ENCODE measurements at regions not wholly inside any gene's neighbourhood (a gene's known extent, or its start where the extent isn't known, plus 50 kb on each side); places are given as distances from the start of the nearest gene placed in this dataset.
"Not testable (repeated sequence)": the region's sequence is repeated elsewhere in the genome, so short reads cannot be mapped to it uniquely, and the experiment has no call there.

- DNase-seq = no peak
Measured at GRCh38 chr1:60802884-60803283, 279.5 kb upstream of the NFIA start.

- DNase-seq = no peak
Measured at GRCh38 chr1:60797351-60797750, 285.0 kb upstream of the NFIA start.

- no peak for DNase-seq
Measured at GRCh38 chr1:60791226-60791625, 291.1 kb upstream of the NFIA start.

- DNase-seq = not testable (repeated sequence)
Measured at GRCh38 chr1:60773099-60773498, 309.3 kb upstream of the NFIA start.

- no peak for DNase-seq
Measured at GRCh38 chr1:60769082-60769481, 313.3 kb upstream of the NFIA start.

- DNase-seq = peak; percentile 18 to 27
Measured at GRCh38 chr1:60765204-60765603, 317.2 kb upstream of the NFIA start.

GRCh38 chr1:60764489-60764888, 317.9 kb upstream of the NFIA start:
- no peak for DNase-seq

GRCh38 chr1:60763741-60764140, 318.6 kb upstream of the NFIA start:
- no peak for DNase-seq

GRCh38 chr1:60762911-60763310, 319.4 kb upstream of the NFIA start:
- DNase-seq = no peak

GRCh38 chr1:60762176-60762575, 320.2 kb upstream of the NFIA start:
- no peak for DNase-seq

- no peak for DNase-seq
Measured at GRCh38 chr1:60759291-60759690, 323.1 kb upstream of the NFIA start.

- no peak for DNase-seq
Measured at GRCh38 chr1:60757485-60757884, 324.9 kb upstream of the NFIA start.

- DNase-seq = peak in 1 of 2 experiments; percentile 36
Measured at GRCh38 chr1:60753036-60753900, 329.1 kb upstream of the NFIA start.

- no peak for DNase-seq
Measured at GRCh38 chr1:60751306-60751705, 331.1 kb upstream of the NFIA start.

GRCh38 chr1:60747353-60747752, 335.0 kb upstream of the NFIA start:
- no peak for DNase-seq

- DNase-seq = peak; percentile 39 to 79
Measured at GRCh38 chr1:60746278-60746791, 336.0 kb upstream of the NFIA start.

- no peak for DNase-seq
Measured at GRCh38 chr1:60745484-60745883, 336.9 kb upstream of the NFIA start.

GRCh38 chr1:60742339-60742738, 340.0 kb upstream of the NFIA start:
- no peak for DNase-seq

GRCh38 chr1:60740154-60740553, 342.2 kb upstream of the NFIA start:
- no peak for DNase-seq

- no peak for DNase-seq
Measured at GRCh38 chr1:60739729-60740128, 342.6 kb upstream of the NFIA start.

- no peak for DNase-seq
Measured at GRCh38 chr1:60732977-60733401, 349.4 kb upstream of the NFIA start.

GRCh38 chr1:60731321-60731720, 351.0 kb upstream of the NFIA start:
- DNase-seq = no peak

GRCh38 chr1:60727552-60727951, 354.8 kb upstream of the NFIA start:
- no peak for DNase-seq

GRCh38 chr1:60716472-60716871, 365.9 kb upstream of the NFIA start:
- DNase-seq = no peak

GRCh38 chr1:60715970-60716369, 366.4 kb upstream of the NFIA start:
- no peak for DNase-seq
